ENCODE measurements at regions not wholly inside any gene's neighbourhood (a gene's known extent, or its start where the extent isn't known, plus 50 kb on each side); places are given as distances from the start of the nearest gene placed in this dataset.
"Not testable (repeated sequence)": the region's sequence is repeated elsewhere in the genome, so short reads cannot be mapped to it uniquely, and the experiment has no call there.

DNA sequence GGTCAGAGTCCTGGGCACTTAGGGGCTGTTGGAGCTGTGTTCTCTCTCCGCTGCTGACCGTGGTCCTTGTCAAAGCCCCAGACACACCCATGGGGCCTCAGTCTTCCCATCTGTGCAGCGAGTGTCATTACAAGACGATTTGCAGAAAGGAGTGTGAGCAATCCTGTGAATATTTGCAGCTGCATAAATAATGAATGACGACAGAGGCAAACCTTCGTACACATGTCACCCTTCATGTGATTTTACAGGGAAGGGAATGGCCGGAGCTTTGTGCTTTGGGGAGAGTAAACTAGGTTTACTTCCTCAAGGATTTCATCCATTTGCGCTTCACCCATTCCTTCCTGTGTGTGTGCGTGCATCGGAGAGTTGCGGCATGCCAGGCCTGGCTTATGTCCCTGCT, 370.8 kb upstream of the SOX1 start:
- TF ChIP-seq EP300, POLR2AphosphoS5, POLR2A (IDR thresholded peaks at IDR 0.05): not testable (repeated sequence)
- TF ChIP-seq, protein P1, sequence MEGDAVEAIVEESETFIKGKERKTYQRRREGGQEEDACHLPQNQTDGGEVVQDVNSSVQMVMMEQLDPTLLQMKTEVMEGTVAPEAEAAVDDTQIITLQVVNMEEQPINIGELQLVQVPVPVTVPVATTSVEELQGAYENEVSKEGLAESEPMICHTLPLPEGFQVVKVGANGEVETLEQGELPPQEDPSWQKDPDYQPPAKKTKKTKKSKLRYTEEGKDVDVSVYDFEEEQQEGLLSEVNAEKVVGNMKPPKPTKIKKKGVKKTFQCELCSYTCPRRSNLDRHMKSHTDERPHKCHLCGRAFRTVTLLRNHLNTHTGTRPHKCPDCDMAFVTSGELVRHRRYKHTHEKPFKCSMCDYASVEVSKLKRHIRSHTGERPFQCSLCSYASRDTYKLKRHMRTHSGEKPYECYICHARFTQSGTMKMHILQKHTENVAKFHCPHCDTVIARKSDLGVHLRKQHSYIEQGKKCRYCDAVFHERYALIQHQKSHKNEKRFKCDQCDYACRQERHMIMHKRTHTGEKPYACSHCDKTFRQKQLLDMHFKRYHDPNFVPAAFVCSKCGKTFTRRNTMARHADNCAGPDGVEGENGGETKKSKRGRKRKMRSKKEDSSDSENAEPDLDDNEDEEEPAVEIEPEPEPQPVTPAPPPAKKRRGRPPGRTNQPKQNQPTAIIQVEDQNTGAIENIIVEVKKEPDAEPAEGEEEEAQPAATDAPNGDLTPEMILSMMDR (IDR thresholded peaks at IDR 0.05): not testable (repeated sequence)

All from sigmoid colon (tissue), 4 donors.